Mammary epithelial cell (primary cell): ENCODE measurements at regions not wholly inside any gene's neighbourhood (a gene's known extent, or its start where the extent isn't known, plus 50 kb on each side); places are given as distances from the start of the nearest gene placed in this dataset.

Experiments
- EZH2 ChIP-seq: IDR thresholded peaks from 2 replicates; pipeline ENCODE4 v1.6.1; 2012; ENCODE audit warnings: low read length, inconsistent platforms, borderline replicate concordance
- TF ChIP-seq, protein P1 (sequence below), 2 donors: IDR thresholded peaks in 1 of 2; conservative IDR thresholded peaks in 1 of 2; 2 replicates each; pipeline ENCODE4 v1.5.1; 2011 to 2012; ENCODE audit warnings: inconsistent platforms in 2 of 2, low read length in 2 of 2, mild to moderate bottlenecking in 2 of 2, control low read depth in 1 of 2, low read depth in 1 of 2; ENCODE audit not compliant: insufficient read depth in 1 of 2; ENCODE audit errors: extremely low read depth in 1 of 2

- TF ChIP-seq, protein P1, sequence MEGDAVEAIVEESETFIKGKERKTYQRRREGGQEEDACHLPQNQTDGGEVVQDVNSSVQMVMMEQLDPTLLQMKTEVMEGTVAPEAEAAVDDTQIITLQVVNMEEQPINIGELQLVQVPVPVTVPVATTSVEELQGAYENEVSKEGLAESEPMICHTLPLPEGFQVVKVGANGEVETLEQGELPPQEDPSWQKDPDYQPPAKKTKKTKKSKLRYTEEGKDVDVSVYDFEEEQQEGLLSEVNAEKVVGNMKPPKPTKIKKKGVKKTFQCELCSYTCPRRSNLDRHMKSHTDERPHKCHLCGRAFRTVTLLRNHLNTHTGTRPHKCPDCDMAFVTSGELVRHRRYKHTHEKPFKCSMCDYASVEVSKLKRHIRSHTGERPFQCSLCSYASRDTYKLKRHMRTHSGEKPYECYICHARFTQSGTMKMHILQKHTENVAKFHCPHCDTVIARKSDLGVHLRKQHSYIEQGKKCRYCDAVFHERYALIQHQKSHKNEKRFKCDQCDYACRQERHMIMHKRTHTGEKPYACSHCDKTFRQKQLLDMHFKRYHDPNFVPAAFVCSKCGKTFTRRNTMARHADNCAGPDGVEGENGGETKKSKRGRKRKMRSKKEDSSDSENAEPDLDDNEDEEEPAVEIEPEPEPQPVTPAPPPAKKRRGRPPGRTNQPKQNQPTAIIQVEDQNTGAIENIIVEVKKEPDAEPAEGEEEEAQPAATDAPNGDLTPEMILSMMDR (conservative IDR thresholded peaks at IDR 0.05 in 1 of 2, IDR thresholded peaks at IDR 0.05 in 1 of 2; ENCODE audit: extremely low read depth in 1 of 2, insufficient read depth in 1 of 2, low read depth in 1 of 2, low read length in 2 of 2) = no peak
- no peak for TF ChIP-seq EZH2
These were observed 623.0 kb downstream of the TBC1D32 start for GRCh38 chr6:120711255-120711654.
